CD4-positive, alpha-beta T cell treated with Interleukin-1 beta for 1 hour (primary cell): ENCODE measurements at regions not wholly inside any gene's neighbourhood (a gene's known extent, or its start where the extent isn't known, plus 50 kb on each side); places are given as distances from the start of the nearest gene placed in this dataset.
A peak's percentile ranks its signal among the peaks of the same experiment; 100 is the strongest.

ENCODE experiments used
- DNase-seq, 2 donors: peaks; one replicate each; pipeline ENCODE4 v3.0.0-alpha.2; 2020 to 2022

DNA sequence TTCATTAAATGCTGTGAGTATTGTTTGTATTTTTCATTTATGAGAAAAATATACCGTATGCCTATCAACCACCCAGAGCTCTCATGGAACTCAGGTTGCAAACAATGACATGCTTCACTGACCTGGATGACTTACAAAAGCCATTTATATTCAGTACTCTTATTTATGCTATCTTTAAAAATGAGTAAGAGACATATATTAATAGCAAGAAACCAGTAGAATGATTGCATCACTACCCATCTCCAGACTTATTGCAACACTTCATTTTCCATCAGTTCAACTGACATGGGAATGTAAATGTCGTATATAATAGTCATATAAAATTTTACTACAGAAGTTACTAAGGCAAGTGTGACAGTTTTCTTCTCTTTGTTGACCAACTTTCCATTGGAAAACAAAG is 69.1 kb downstream of the OTP start:
- no peak for DNase-seq

DNA sequence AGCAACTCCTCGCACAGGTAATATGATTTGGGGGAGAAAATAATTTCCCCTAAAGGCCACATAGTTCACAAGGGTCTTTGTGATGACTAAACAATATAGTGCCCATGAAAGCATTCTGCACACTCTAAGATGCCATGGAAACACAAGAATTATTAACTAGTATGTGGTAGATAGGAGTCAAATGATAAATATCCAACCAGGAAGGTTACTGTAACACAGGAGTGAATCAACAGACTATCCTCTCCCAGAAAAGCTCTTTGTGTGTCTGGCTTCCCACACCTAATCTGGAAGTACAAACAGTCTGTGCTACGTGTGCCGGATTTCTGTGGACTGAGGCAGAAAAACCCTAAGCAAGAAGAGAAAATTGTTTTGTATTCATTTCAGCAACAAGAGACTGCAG is 70.0 kb downstream of the OTP start:
- no peak for DNase-seq

DNA sequence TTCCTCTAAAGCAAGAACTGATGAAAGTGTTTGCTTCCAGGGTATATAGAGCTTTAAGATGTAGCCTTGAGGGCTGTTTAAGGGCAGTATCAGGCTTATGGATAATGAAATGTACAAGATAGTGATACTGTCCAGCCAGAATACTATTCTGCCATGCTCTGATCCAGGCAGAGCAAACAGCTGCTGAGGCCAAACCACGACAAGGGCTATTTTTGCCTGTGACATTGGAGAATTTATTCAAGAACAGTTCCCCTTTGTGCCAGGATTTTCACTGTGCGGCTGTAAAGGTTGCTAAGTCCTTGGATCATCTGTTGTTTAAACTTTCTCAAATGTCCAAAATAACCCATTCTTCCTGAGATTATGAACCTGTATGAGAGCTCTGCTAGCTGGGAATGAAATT is 70.4 kb downstream of the OTP start:
- DNase-seq: no peak

DNA sequence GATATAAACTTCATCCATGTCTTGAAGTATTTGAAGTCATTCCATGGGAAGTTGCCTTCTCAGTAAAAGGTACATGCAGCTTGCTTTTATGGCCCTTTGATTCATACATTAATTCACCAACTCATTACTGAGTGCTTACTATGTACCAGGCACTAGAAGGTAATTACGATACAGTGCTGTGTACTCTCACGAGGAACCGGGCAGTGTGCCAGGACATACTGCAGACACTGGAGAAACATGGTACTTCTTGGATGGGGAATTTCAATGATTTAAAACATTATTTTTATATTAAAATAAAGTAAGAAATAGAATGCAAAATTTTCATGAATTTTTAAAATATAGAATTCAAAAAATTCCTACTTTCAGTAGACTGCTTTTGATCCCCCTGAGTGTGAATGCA is 71.4 kb upstream of the WDR41 start:
- no peak for DNase-seq

DNA sequence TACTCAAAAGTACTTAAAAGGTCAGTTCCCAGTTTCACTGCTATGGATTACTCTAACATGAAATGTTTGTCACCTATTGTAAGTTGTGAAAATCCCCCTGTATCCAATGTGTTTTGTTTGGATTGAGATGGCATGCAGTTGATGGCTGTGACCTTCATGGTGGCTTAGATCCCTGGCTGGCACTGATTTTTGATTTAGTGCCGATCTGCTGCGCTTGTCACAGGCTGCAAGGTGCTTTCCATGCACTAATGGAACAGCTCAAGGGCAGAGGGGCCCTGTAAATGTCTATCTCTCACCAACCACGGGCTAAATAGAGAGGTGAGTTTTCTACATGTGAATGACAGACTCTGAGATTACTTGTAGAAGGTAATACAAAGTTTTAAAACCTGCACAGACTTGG is 69.8 kb upstream of the WDR41 start:
- no peak for DNase-seq

DNA sequence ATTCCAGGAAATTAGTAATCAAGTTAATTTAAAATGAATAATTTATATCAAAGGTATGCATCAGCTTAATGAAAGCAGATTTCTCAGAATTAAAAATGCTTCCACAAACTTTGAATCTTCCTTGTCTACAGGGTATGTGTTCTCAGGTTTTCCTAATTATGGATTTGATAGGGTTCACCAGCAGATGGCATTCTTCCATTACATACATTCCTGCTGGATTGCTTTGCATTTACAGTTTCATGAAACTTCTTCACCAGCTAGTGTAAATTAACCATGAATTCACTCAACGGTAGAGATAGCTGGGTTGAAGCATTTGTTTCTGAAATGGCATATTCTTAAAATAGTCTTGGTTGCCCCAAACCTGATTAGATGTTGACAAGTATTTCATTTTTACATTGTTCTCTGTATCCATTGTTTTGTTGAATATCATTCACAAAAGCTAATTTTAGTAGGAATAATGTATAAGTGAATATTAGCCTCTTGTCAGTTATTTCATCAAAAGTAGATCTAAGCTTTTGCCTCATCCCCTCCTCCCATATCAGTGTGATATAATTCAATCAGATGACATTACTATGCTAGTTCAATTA is 68.7 kb upstream of the WDR41 start:
- DNase-seq: peak in 1 of 2 donors; percentile 17

DNA sequence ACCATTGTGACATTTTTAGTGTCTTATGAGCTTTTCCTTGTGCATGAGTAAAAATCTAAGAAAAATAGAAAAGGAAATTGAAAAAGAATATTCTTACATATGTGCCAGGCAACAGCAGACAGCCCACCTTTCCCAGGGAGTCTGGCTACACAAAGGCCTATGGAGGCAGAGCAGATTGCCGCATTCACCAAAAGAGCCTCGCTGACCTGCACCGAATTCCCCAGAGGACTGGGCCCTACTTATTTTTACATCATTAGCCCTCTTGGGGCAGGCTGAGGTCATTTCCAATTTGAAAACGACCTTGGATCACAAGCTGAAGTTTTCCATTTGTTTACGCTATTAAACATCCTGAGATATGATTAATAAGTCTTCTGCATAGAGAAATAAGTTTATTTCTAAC is 66.2 kb upstream of the WDR41 start:
- DNase-seq: no peak

DNA sequence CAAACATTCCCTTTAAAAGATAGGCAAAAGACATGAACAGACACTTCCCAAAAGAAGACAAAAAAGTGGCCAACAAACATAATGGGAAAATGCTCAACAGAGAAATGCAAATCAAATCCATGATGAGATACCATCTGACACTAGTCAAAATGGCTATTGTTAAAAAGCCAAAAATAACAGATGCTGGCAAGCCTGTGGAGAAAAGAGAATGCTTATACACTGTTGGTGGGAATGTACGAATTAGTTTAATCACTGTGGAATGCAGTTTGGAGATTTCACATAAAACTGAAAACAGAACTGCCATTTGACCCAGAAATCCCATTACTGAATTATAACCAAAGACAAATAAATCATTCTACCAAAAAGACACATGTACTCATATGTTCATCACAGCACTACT is 58.3 kb upstream of the WDR41 start:
- no peak for DNase-seq

DNA sequence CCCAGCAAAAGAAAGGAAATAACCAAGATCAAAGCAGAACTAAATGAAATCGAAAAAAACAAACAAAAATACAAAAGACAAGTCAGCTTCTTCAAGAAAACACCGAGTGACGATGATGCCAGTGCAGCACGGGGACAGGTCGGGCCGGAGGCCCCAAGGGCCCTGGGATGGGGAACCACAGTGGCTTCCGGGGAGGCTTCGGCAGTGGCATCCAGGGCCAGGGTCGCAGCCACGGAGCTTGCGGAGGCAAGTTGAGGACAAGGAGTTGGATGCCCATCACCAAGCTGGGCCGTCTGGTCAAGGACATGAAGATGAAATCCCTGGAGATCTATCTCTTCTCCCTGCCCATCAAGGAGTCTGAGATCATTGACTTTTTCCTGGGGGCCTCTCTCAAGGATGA is 53.2 kb upstream of the WDR41 start:
- DNase-seq: no peak
